Liver (tissue), 3 donors: ENCODE measurements at regions not wholly inside any gene's neighbourhood (a gene's known extent, or its start where the extent isn't known, plus 50 kb on each side); places are given as distances from the start of the nearest gene placed in this dataset.

Source experiments
- CTCF ChIP-seq: fragments of 150-350 bp; IDR thresholded peaks from 2 replicates; pipeline ENCODE4 v1.5.1; 2017; ENCODE audit warnings: improper control_type of control experiment, low read depth, low read length; ENCODE audit not compliant: missing input control
- TAF1 ChIP-seq: conservative IDR thresholded peaks from 2 replicates; pipeline ENCODE4 v1.6.1; 2016; ENCODE audit warnings: antibody characterized with exemption, mild to moderate bottlenecking
- donor health status: healthy.
- donor health status: healthy.

GRCh38 chr6:33898771-33899170, 95.0 kb upstream of the MLN start:
- TF ChIP-seq CTCF, result no peak
- TF ChIP-seq TAF1, result no peak
